Stimulated activated CD8-positive, alpha-beta memory T cell treated with anti-CD3 and anti-CD28 coated beads, Interleukin-15, amount 100 ng/mL, for 1 hour (primary cell): ENCODE measurements at regions not wholly inside any gene's neighbourhood (a gene's known extent, or its start where the extent isn't known, plus 50 kb on each side); places are given as distances from the start of the nearest gene placed in this dataset.

Experiments used
- DNase-seq: peaks from one replicate; pipeline ENCODE4 v3.0.0-alpha.2; 2020; ENCODE audit warnings: low read depth

GRCh38 chr18:66735933-66736332 lies 132.0 kb upstream of the CDH19 start:
- no peak for DNase-seq

GRCh38 chr18:66734451-66734850 lies 130.6 kb upstream of the CDH19 start:
- no peak for DNase-seq

GRCh38 chr18:66731890-66732289 lies 128.0 kb upstream of the CDH19 start:
- DNase-seq, result no peak

GRCh38 chr18:66729442-66730239 lies 125.8 kb upstream of the CDH19 start:
- no peak for DNase-seq

- no peak for DNase-seq
Observed at GRCh38 chr18:66728951-66729350, 125.1 kb upstream of the CDH19 start.

- DNase-seq, result no peak
Observed at GRCh38 chr18:66727991-66728390, 124.1 kb upstream of the CDH19 start.

- DNase-seq, result no peak
Observed at GRCh38 chr18:66724664-66725356, 120.9 kb upstream of the CDH19 start.

- no peak for DNase-seq
Observed at GRCh38 chr18:66722671-66723070, 118.8 kb upstream of the CDH19 start.

- no peak for DNase-seq
Observed at GRCh38 chr18:66708646-66709045, 104.8 kb upstream of the CDH19 start.

GRCh38 chr18:66707473-66707872 lies 103.6 kb upstream of the CDH19 start:
- DNase-seq, result no peak

GRCh38 chr18:66695281-66695680 lies 91.4 kb upstream of the CDH19 start:
- no peak for DNase-seq

- DNase-seq, result no peak
Observed at GRCh38 chr18:66694852-66695251, 91.0 kb upstream of the CDH19 start.

- no peak for DNase-seq
Observed at GRCh38 chr18:66687635-66688034, 83.7 kb upstream of the CDH19 start.

- no peak for DNase-seq
Observed at GRCh38 chr18:66682855-66683322, 79.0 kb upstream of the CDH19 start.

- no peak for DNase-seq
Observed at GRCh38 chr18:66676699-66677098, 72.8 kb upstream of the CDH19 start.

- no peak for DNase-seq
Observed at GRCh38 chr18:66674286-66674685, 70.4 kb upstream of the CDH19 start.

- DNase-seq, result no peak
Observed at GRCh38 chr18:66668706-66669105, 64.8 kb upstream of the CDH19 start.

- DNase-seq, result no peak
Observed at GRCh38 chr18:66662632-66663031, 58.7 kb upstream of the CDH19 start.

- DNase-seq, result no peak
Observed at GRCh38 chr18:66655407-66655806, 51.5 kb upstream of the CDH19 start.
